Liver (tissue), 8 donors: ENCODE measurements at regions not wholly inside any gene's neighbourhood (a gene's known extent, or its start where the extent isn't known, plus 50 kb on each side); places are given as distances from the start of the nearest gene placed in this dataset.

Source experiments
- DNase-seq: peaks from one replicate; pipeline ENCODE4 v3.0.0-alpha.2; 2017; ENCODE audit warnings: low spot score
- H3K27ac ChIP-seq, 2 donors: one replicate each; pipeline ENCODE4 v1.7.0; 2013; ENCODE audit warnings: inconsistent platforms in 2 of 2, low read length in 2 of 2, control low read depth in 1 of 2, low read depth in 1 of 2, mild to moderate bottlenecking in 1 of 2
- H3K27me3 ChIP-seq, 4 donors: one replicate each; pipeline versions ENCODE4 v1.6.1 to v1.7.0; 2013; ENCODE audit warnings: low read length in 3 of 4, inconsistent platforms in 1 of 4, mild to moderate bottlenecking in 1 of 4, moderate library complexity in 1 of 4; ENCODE audit not compliant: control insufficient read depth in 4 of 4, insufficient read depth in 4 of 4
- H3K36me3 ChIP-seq, 4 donors: one replicate each; pipeline versions ENCODE4 v1.6.1 to v1.7.0; 2013; ENCODE audit warnings: low read length in 3 of 4, mild to moderate bottlenecking in 3 of 4, low read depth in 1 of 4, moderate library complexity in 1 of 4; ENCODE audit not compliant: control insufficient read depth in 4 of 4, insufficient read depth in 3 of 4
- H3K4me1 ChIP-seq, 4 donors: one replicate each; pipeline versions ENCODE4 v1.6.1 to v1.7.0; 2013; ENCODE audit warnings: low read length in 3 of 4, mild to moderate bottlenecking in 3 of 4, moderate library complexity in 1 of 4; ENCODE audit not compliant: control insufficient read depth in 4 of 4, insufficient read depth in 4 of 4
- H3K4me3 ChIP-seq, 3 donors: one replicate each; pipeline versions ENCODE4 v1.6.1 to v1.7.0; 2013; ENCODE audit warnings: low read length in 3 of 3, control low read depth in 1 of 3, low read depth in 1 of 3, mild to moderate bottlenecking in 1 of 3
- H3K9ac ChIP-seq, 2 donors: one replicate each; pipeline ENCODE4 v1.7.0; 2013; ENCODE audit warnings: low read length in 2 of 2, mild to moderate bottlenecking in 2 of 2, moderate library complexity in 2 of 2, control low read depth in 1 of 2, low read depth in 1 of 2
- H3K9me3 ChIP-seq, 4 donors: one replicate each; pipeline versions ENCODE4 v1.6.1 to v1.7.0; 2013; ENCODE audit warnings: low read length in 3 of 4; ENCODE audit not compliant: control insufficient read depth in 4 of 4
- ATF3 ChIP-seq: IDR thresholded peaks from 2 replicates; pipeline ENCODE4 v1.6.1; 2016; ENCODE audit warnings: antibody characterized with exemption
- CTCF ChIP-seq: fragments of 150-350 bp; IDR thresholded peaks from 2 replicates; pipeline ENCODE4 v1.5.1; 2017; ENCODE audit warnings: improper control_type of control experiment, low read depth, low read length; ENCODE audit not compliant: missing input control
- EGR1 ChIP-seq, 2 donors: IDR thresholded peaks; 2 replicates each; pipeline ENCODE4 v1.6.1; 2016 to 2018; ENCODE audit warnings: antibody characterized with exemption in 2 of 2, low read depth in 2 of 2
- FOXA1 ChIP-seq: IDR thresholded peaks from 2 replicates; pipeline ENCODE4 v1.6.1; 2016; ENCODE audit warnings: antibody characterized with exemption
- FOXA2 ChIP-seq: IDR thresholded peaks from 2 replicates; pipeline ENCODE4 v1.6.1; 2016; ENCODE audit warnings: antibody characterized with exemption
- GABPA ChIP-seq, 2 donors: IDR thresholded peaks in 1 of 2; conservative IDR thresholded peaks in 1 of 2; 2 replicates each; pipeline ENCODE4 v1.6.1; 2016; ENCODE audit warnings: antibody characterized with exemption in 2 of 2, mild to moderate bottlenecking in 1 of 2, moderate library complexity in 1 of 2
- HNF4A ChIP-seq, 2 donors: conservative IDR thresholded peaks; 2 replicates each; pipeline ENCODE4 v1.6.1; 2016; ENCODE audit warnings: antibody characterized with exemption in 2 of 2, mild to moderate bottlenecking in 2 of 2
- HNF4G ChIP-seq: IDR thresholded peaks from 2 replicates; pipeline ENCODE4 v1.6.1; 2016; ENCODE audit warnings: antibody characterized with exemption
- JUND ChIP-seq, 2 donors: IDR thresholded peaks; 2 replicates each; pipeline ENCODE4 v1.6.1; 2016; ENCODE audit warnings: antibody characterized with exemption in 2 of 2
- NR2F2 ChIP-seq: IDR thresholded peaks from 2 replicates; pipeline ENCODE4 v1.6.1; 2016; ENCODE audit warnings: antibody characterized with exemption
- RAD21 ChIP-seq, 2 donors: IDR thresholded peaks; 2 replicates each; pipeline ENCODE4 v1.6.1; 2016; ENCODE audit warnings: antibody characterized with exemption in 2 of 2, mild to moderate bottlenecking in 2 of 2
- REST ChIP-seq: IDR thresholded peaks from 2 replicates; pipeline ENCODE4 v1.6.1; 2016; ENCODE audit warnings: antibody characterized with exemption, mild to moderate bottlenecking
- RXRA ChIP-seq, 2 donors: IDR thresholded peaks; 2 replicates each; pipeline ENCODE4 v1.6.1; 2017 to 2018; ENCODE audit warnings: antibody characterized with exemption in 2 of 2, mild to moderate bottlenecking in 1 of 2
- SP1 ChIP-seq: IDR thresholded peaks from 2 replicates; pipeline ENCODE4 v1.6.1; 2018; ENCODE audit warnings: antibody characterized with exemption, mild to moderate bottlenecking
- TAF1 ChIP-seq: conservative IDR thresholded peaks from 2 replicates; pipeline ENCODE4 v1.6.1; 2016; ENCODE audit warnings: antibody characterized with exemption, mild to moderate bottlenecking
- YY1 ChIP-seq: IDR thresholded peaks from 2 replicates; pipeline ENCODE4 v1.6.1; 2016; ENCODE audit warnings: antibody characterized with exemption, mild to moderate bottlenecking
- ZBTB33 ChIP-seq: IDR thresholded peaks from 2 replicates; pipeline ENCODE4 v1.6.1; 2016; ENCODE audit warnings: antibody characterized with exemption
- WGBS: extraction: QIAGEN DNeasy Blood & Tissue Kit; methylation state at CpG from one replicate; pipeline ENCODE4 v1.1.7; 2013; 5-methylcytosine and 5-hydroxymethylcytosine counted together
- donor health status: healthy.
- donor health status: healthy.
- donor health status: healthy.
- donor health status: healthy.
- donor health status: healthy.

GRCh38 chr3:82033186-82033585 is 271.7 kb upstream of the GBE1 start:
- H3K27me3 ChIP-seq, result no peaks in the 10 kb centered on the region

GRCh38 chr3:82031596-82031995 is 270.2 kb upstream of the GBE1 start:
- TF ChIP-seq SP1, result no peak
- no peak for TF ChIP-seq GABPA (IDR thresholded peaks at IDR 0.05 in 1 of 2, conservative IDR thresholded peaks at IDR 0.05 in 1 of 2)
- TF ChIP-seq RXRA (IDR thresholded peaks at IDR 0.05), result no peak
- no peak for TF ChIP-seq ZBTB33
- no peak for TF ChIP-seq HNF4A (conservative IDR thresholded peaks at IDR 0.05)
- no peak for TF ChIP-seq CTCF
- TF ChIP-seq TAF1, result no peak
- no peak for TF ChIP-seq HNF4G
- TF ChIP-seq EGR1 (IDR thresholded peaks at IDR 0.05; ENCODE audit: low read depth in 2 of 2), result no peak
- no peak for TF ChIP-seq NR2F2
- no peak for TF ChIP-seq ATF3
- TF ChIP-seq YY1, result no peak
- TF ChIP-seq RAD21 (IDR thresholded peaks at IDR 0.05), result no peak
- no peak for TF ChIP-seq REST
- TF ChIP-seq JUND (IDR thresholded peaks at IDR 0.05), result no peak
- TF ChIP-seq FOXA1, result no peak
- no peak for TF ChIP-seq FOXA2
- H3K9me3 ChIP-seq, result peaks cover 0 to 2% (median 0%) of the 10 kb centered on the region in 4 donors
- no peaks in the 10 kb centered on the region for H3K36me3 ChIP-seq
- H3K4me3 ChIP-seq, result no peak overlapping the region
- no peak overlapping the region for H3K9ac ChIP-seq
- no peak overlapping the region for H3K27ac ChIP-seq
- no peaks in the 10 kb centered on the region for H3K4me1 ChIP-seq
- no peaks in the 10 kb centered on the region for H3K27me3 ChIP-seq
- DNase-seq, result no peak

More at GRCh38 chr3:82033186-82033585, 271.7 kb upstream of the GBE1 start:
- H3K9ac ChIP-seq, result no peak overlapping the region
- TF ChIP-seq RAD21 (IDR thresholded peaks at IDR 0.05) (no peak), ZBTB33 (no peak), GABPA (IDR thresholded peaks at IDR 0.05 in 1 of 2, conservative IDR thresholded peaks at IDR 0.05 in 1 of 2) (no peak), NR2F2 (no peak), TAF1 (no peak), HNF4G (no peak), SP1 (no peak), EGR1 (IDR thresholded peaks at IDR 0.05; ENCODE audit: low read depth in 2 of 2) (no peak), JUND (IDR thresholded peaks at IDR 0.05) (no peak)
- no peaks in the 10 kb centered on the region for H3K9me3 ChIP-seq
- no peaks in the 10 kb centered on the region for H3K4me1 ChIP-seq
- WGBS, result 88% methylated on average over 4 of the region's 4 CpGs
- H3K27ac ChIP-seq, result no peak overlapping the region
- no peak for DNase-seq
- H3K4me3 ChIP-seq, result no peak overlapping the region
- no peaks in the 10 kb centered on the region for H3K36me3 ChIP-seq
